IPS-18c (cell line): ENCODE measurements at regions not wholly inside any gene's neighbourhood (a gene's known extent, or its start where the extent isn't known, plus 50 kb on each side); places are given as distances from the start of the nearest gene placed in this dataset.

Experiments used
- H3K4me3 ChIP-seq: 2 replicates; pipeline ENCODE4 v1.7.0; 2013; ENCODE audit warnings: low read depth, mild to moderate bottlenecking, low read length, moderate library complexity; ENCODE audit not compliant: insufficient read depth
- H3K9me3 ChIP-seq: one replicate; pipeline ENCODE4 v1.6.1; 2013; ENCODE audit warnings: mild to moderate bottlenecking, low read length, moderate library complexity; ENCODE audit not compliant: control insufficient read depth, insufficient read depth

- H3K9me3 ChIP-seq: no peaks in the 10 kb centered on the region
- no peak overlapping the region for H3K4me3 ChIP-seq
These were observed 407.1 kb upstream of the XYLT1 start for GRCh38 chr16:17877821-17878360.

- H3K9me3 ChIP-seq: no peaks in the 10 kb centered on the region
- no peak overlapping the region for H3K4me3 ChIP-seq
These were observed 396.2 kb upstream of the XYLT1 start for GRCh38 chr16:17866996-17867395.

GRCh38 chr16:17861981-17862479 is 391.3 kb upstream of the XYLT1 start:
- Histone ChIP-seq H3K4me3 (no peak overlapping the region), H3K9me3 (no peaks in the 10 kb centered on the region)

- no peak overlapping the region for H3K4me3 ChIP-seq
- peaks cover 2% of the 10 kb centered on the region for H3K9me3 ChIP-seq
These were observed 387.3 kb upstream of the XYLT1 start for GRCh38 chr16:17858061-17858460.

- H3K9me3 ChIP-seq: peaks cover 2% of the 10 kb centered on the region
- no peak overlapping the region for H3K4me3 ChIP-seq
These were observed 383.2 kb upstream of the XYLT1 start for GRCh38 chr16:17853958-17854357.

GRCh38 chr16:17852977-17853702 is 382.4 kb upstream of the XYLT1 start:
- H3K9me3 ChIP-seq: peaks cover 2% of the 10 kb centered on the region
- H3K4me3 ChIP-seq: no peak overlapping the region

GRCh38 chr16:17850581-17851250 is 380.0 kb upstream of the XYLT1 start:
- no peak overlapping the region for H3K4me3 ChIP-seq
- H3K9me3 ChIP-seq: no peaks in the 10 kb centered on the region

- Histone ChIP-seq H3K9me3 (no peaks in the 10 kb centered on the region), H3K4me3 (no peak overlapping the region)
These were observed 376.6 kb upstream of the XYLT1 start for GRCh38 chr16:17847234-17847795.

GRCh38 chr16:17846030-17846429 is 375.3 kb upstream of the XYLT1 start:
- no peaks in the 10 kb centered on the region for H3K9me3 ChIP-seq
- no peak overlapping the region for H3K4me3 ChIP-seq

- no peaks in the 10 kb centered on the region for H3K9me3 ChIP-seq
- no peak overlapping the region for H3K4me3 ChIP-seq
These were observed 374.3 kb upstream of the XYLT1 start for GRCh38 chr16:17845031-17845430.

- H3K9me3 ChIP-seq: no peaks in the 10 kb centered on the region
- H3K4me3 ChIP-seq: no peak overlapping the region
These were observed 373.1 kb upstream of the XYLT1 start for GRCh38 chr16:17843905-17844304.

GRCh38 chr16:17839907-17840306 is 369.1 kb upstream of the XYLT1 start:
- Histone ChIP-seq H3K4me3 (no peak overlapping the region), H3K9me3 (no peaks in the 10 kb centered on the region)

- H3K9me3 ChIP-seq: no peaks in the 10 kb centered on the region
- H3K4me3 ChIP-seq: no peak overlapping the region
These were observed 368.5 kb upstream of the XYLT1 start for GRCh38 chr16:17839272-17839671.

GRCh38 chr16:17836868-17837602 is 366.3 kb upstream of the XYLT1 start:
- H3K4me3 ChIP-seq: no peak overlapping the region
- H3K9me3 ChIP-seq: no peaks in the 10 kb centered on the region

GRCh38 chr16:17835118-17835876 is 364.5 kb upstream of the XYLT1 start:
- Histone ChIP-seq H3K4me3 (no peak overlapping the region; the same call in 1 of the 2 replicates), H3K9me3 (no peaks in the 10 kb centered on the region)

GRCh38 chr16:17832738-17833137 is 362.0 kb upstream of the XYLT1 start:
- no peaks in the 10 kb centered on the region for H3K9me3 ChIP-seq
- H3K4me3 ChIP-seq: no peak overlapping the region

- Histone ChIP-seq H3K9me3 (no peaks in the 10 kb centered on the region), H3K4me3 (no peak overlapping the region)
These were observed 360.6 kb upstream of the XYLT1 start for GRCh38 chr16:17831330-17831729.
